ENCODE measurements at regions not wholly inside any gene's neighbourhood (a gene's known extent, or its start where the extent isn't known, plus 50 kb on each side); places are given as distances from the start of the nearest gene placed in this dataset.

GRCh38 chr10:61337741-61338140, 115.4 kb downstream of the TMEM26 start:
- Histone ChIP-seq H3K4me1 (no peaks in the 10 kb centered on the region), H3K9me3 (no peaks in the 10 kb centered on the region), H3K36me3 (no peaks in the 10 kb centered on the region), H3K4me3 (no peak overlapping the region), H3K27ac (no peak overlapping the region), H3K27me3 (no peaks in the 10 kb centered on the region)
- no peak for TF ChIP-seq CTCF (IDR thresholded peaks at IDR 0.05)
- ATAC-seq (no peak), DNase-seq (no peak)
- intact Hi-C loops (cut with DNase I): no loop called here

DNA sequence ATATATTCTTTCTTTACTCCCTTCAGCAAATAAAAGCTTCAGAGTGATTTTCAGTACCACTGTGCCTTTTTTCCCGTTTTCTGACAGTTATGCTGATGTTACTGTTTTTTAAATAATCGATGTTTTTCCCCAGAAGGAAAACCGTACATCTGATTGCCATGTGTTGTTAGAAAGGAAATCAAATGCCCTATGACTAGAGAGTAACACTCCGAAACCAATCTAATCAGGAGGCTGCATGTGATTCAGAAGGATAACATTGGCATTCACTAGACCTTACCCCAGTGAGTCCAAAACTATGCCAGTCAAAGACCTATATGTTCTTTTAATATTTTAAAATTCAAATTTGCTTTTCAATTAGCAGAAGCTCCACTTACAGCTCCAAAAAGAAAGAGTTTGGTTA, 116.3 kb downstream of the TMEM26 start:
- H3K27me3 ChIP-seq: no peaks in the 10 kb centered on the region
- no peak overlapping the region for H3K4me3 ChIP-seq
- intact Hi-C loops (cut with DNase I): no loop called here
- no peak for DNase-seq
- ATAC-seq: no peak
- H3K9me3 ChIP-seq: no peaks in the 10 kb centered on the region
- H3K36me3 ChIP-seq: no peaks in the 10 kb centered on the region
- no peaks in the 10 kb centered on the region for H3K4me1 ChIP-seq
- H3K27ac ChIP-seq: no peak overlapping the region
- no peak for TF ChIP-seq CTCF (IDR thresholded peaks at IDR 0.05)

DNA sequence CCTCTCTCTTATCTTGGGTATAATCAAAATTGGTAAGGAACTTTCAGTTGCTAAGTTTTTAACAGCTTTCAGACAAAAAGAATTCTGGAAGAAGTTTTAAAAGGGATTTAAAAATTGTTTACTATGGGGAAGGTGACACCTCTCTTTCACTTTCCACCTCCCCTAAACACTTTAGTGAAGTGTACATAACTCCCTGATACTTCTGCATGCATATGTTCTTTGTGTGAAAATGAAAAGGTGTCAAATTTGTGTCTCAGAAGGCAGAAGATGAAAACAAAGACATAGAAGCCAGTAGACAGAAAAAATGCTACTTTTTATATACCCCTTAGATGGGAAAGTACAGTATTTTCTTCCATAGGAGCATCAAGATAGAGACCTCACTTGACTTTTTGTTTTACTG, 117.8 kb downstream of the TMEM26 start:
- Histone ChIP-seq H3K9me3 (no peaks in the 10 kb centered on the region), H3K36me3 (no peaks in the 10 kb centered on the region)

GRCh38 chr10:61332581-61332980, 120.6 kb downstream of the TMEM26 start:
- ATAC-seq: no peak
- no peak overlapping the region for H3K4me3 ChIP-seq
- no peaks in the 10 kb centered on the region for H3K36me3 ChIP-seq
- no peaks in the 10 kb centered on the region for H3K4me1 ChIP-seq
- no peak for DNase-seq
- H3K9me3 ChIP-seq: no peaks in the 10 kb centered on the region
- no peak for TF ChIP-seq CTCF (IDR thresholded peaks at IDR 0.05)
- intact Hi-C loops (cut with DNase I): no loop called here
- H3K27ac ChIP-seq: no peak overlapping the region
- no peaks in the 10 kb centered on the region for H3K27me3 ChIP-seq

More for the DNA sequence above, 117.8 kb downstream of the TMEM26 start:
- Histone ChIP-seq H3K27me3 (no peaks in the 10 kb centered on the region), H3K4me1 (no peaks in the 10 kb centered on the region), H3K27ac (no peak overlapping the region), H3K4me3 (no peak overlapping the region)
- ATAC-seq (no peak), DNase-seq (no peak)
- intact Hi-C loops (cut with DNase I): no loop called here
- no peak for TF ChIP-seq CTCF (IDR thresholded peaks at IDR 0.05)

DNA sequence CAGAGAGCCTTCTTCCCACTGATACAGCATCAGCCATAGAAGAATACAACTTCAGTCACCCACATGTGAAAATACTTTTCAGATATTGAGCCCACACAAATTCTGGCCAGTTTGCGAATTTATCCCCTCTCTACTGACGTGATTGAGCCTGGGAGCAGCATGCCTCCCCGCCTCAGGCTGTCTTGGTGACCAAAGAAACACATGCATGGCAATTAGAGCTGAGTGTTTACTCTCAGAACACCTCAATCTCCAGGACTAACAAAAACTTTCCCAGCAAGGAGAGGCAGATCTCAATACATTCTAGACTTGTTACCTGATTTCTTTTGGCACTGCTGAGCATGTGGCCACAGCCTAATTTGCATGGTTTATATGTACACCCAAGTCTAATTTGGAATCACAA, 122.5 kb downstream of the TMEM26 start:
- intact Hi-C loops (cut with DNase I): no loop called here

More for the DNA sequence above, 122.5 kb downstream of the TMEM26 start:
- H3K36me3 ChIP-seq: no peaks in the 10 kb centered on the region
- no peak for ATAC-seq
- no peaks in the 10 kb centered on the region for H3K9me3 ChIP-seq
- H3K4me1 ChIP-seq: no peaks in the 10 kb centered on the region
- H3K27ac ChIP-seq: no peak overlapping the region
- no peaks in the 10 kb centered on the region for H3K27me3 ChIP-seq
- DNase-seq: no peak
- no peak overlapping the region for H3K4me3 ChIP-seq
- no peak for TF ChIP-seq CTCF (IDR thresholded peaks at IDR 0.05)

Measured in upper lobe of right lung (tissue), 1 donor.